Psoas muscle (tissue), 7 donors: ENCODE measurements at regions not wholly inside any gene's neighbourhood (a gene's known extent, or its start where the extent isn't known, plus 50 kb on each side); places are given as distances from the start of the nearest gene placed in this dataset.

Source experiments
- ATAC-seq, 4 donors: fragments of 200-7000 bp; cut with Tn5 transposase; one replicate each; pipeline ENCODE4 v1.9.1; 2020; ENCODE audit warnings: moderate library complexity in 3 of 4, mild to moderate bottlenecking in 2 of 4
- DNase-seq, 2 donors: peaks; one replicate each; pipeline ENCODE4 v3.0.0-alpha.2; 2020
- H3K27ac ChIP-seq: fragments of 200-600 bp; one replicate; pipeline ENCODE4 v1.8.0; 2022
- H3K27me3 ChIP-seq, 3 donors: fragments of 200-600 bp in 1 of 3; one replicate each; pipeline versions ENCODE4 v1.6.1 to v1.8.0; 2013 to 2022; ENCODE audit warnings: low read length in 2 of 3, mild to moderate bottlenecking in 2 of 3, moderate library complexity in 1 of 3; ENCODE audit not compliant: insufficient read depth in 3 of 3
- H3K36me3 ChIP-seq, 2 donors: fragments of 200-600 bp in 1 of 2; one replicate each; pipeline versions ENCODE4 v1.6.1 to v1.8.0; 2013 to 2022; ENCODE audit warnings: low read depth in 1 of 2, mild to moderate bottlenecking in 1 of 2, moderate library complexity in 1 of 2; ENCODE audit not compliant: insufficient read depth in 1 of 2
- H3K4me1 ChIP-seq: fragments of 200-600 bp; one replicate; pipeline ENCODE4 v1.8.0; 2022
- H3K4me3 ChIP-seq: fragments of 200-600 bp; one replicate; pipeline ENCODE4 v1.8.0; 2022; ENCODE audit warnings: mild to moderate bottlenecking
- H3K9me3 ChIP-seq: fragments of 200-600 bp; one replicate; pipeline ENCODE4 v1.8.0; 2022
- WGBS, 3 donors: extraction: QIAGEN DNeasy Blood & Tissue Kit; methylation state at CpG; one replicate each; pipeline versions ENCODE4 v1.1.6 to v1.1.7; 2013; 5-methylcytosine and 5-hydroxymethylcytosine counted together
- intact Hi-C, 2 donors: fragments of 100-400 bp; cut with DNase I; formaldehyde crosslinking; loops; one replicate each; pipeline versions ENCODE4 v1.11.0 to v1.14.2; 2022
- TF ChIP-seq, protein P1 (sequence below): fragments of 200-600 bp; IDR thresholded peaks from one replicate; pipeline ENCODE4 v1.8.0; 2022; ENCODE audit warnings: antibody characterized with exemption
- donor health status: healthy with polysubstance abuse.
- donor health status: DM: no; HTN: no; CAD: no; lungs with moderate emphysema.
- donor health status: Bipolar disorder and iron deficiency.
- donor health status: healthy.
- donor health status: DM: yes; HTN: yes; CAD: no.
- donor health status: DM: no; HTN: no; CAD: no.
- donor health status: DM: yes; HTN: yes; CAD: no.

DNA sequence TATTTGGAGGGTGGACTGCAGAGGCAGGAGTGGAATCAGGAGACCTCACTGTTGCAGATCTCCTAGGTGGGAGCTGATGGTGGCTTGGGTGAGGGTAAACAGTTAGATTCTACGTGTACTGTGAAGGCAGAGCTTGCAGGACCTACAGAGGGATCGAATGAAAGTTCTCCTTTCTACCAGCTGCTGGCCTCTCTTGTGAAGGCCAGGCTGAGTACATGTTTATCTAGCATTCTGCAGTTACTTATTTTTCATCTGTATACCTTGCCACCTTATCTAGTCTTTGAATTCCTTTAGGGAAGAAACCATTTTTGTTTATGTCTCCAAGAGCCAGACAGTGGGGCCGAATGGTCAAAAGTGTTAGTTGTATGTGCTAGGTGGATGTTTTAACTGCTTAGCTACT, 57.6 kb downstream of the PTTG1 start:
- ATAC-seq (no peak), DNase-seq (no peak)
- 80 to 84% (median 83%) methylated on average over 3 of the region's 3 CpGs for WGBS, 3 donors
- Histone ChIP-seq H3K4me1 (no peaks in the 10 kb centered on the region), H3K4me3 (no peak overlapping the region), H3K36me3 (no peaks in the 10 kb centered on the region), H3K27ac (no peak overlapping the region), H3K9me3 (no peaks in the 10 kb centered on the region), H3K27me3 (peaks cover 0 to 2% (median 0%) of the 10 kb centered on the region in 3 donors)
- TF ChIP-seq, protein P1, sequence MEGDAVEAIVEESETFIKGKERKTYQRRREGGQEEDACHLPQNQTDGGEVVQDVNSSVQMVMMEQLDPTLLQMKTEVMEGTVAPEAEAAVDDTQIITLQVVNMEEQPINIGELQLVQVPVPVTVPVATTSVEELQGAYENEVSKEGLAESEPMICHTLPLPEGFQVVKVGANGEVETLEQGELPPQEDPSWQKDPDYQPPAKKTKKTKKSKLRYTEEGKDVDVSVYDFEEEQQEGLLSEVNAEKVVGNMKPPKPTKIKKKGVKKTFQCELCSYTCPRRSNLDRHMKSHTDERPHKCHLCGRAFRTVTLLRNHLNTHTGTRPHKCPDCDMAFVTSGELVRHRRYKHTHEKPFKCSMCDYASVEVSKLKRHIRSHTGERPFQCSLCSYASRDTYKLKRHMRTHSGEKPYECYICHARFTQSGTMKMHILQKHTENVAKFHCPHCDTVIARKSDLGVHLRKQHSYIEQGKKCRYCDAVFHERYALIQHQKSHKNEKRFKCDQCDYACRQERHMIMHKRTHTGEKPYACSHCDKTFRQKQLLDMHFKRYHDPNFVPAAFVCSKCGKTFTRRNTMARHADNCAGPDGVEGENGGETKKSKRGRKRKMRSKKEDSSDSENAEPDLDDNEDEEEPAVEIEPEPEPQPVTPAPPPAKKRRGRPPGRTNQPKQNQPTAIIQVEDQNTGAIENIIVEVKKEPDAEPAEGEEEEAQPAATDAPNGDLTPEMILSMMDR = no peak
- intact Hi-C loops = no loop called here

DNA sequence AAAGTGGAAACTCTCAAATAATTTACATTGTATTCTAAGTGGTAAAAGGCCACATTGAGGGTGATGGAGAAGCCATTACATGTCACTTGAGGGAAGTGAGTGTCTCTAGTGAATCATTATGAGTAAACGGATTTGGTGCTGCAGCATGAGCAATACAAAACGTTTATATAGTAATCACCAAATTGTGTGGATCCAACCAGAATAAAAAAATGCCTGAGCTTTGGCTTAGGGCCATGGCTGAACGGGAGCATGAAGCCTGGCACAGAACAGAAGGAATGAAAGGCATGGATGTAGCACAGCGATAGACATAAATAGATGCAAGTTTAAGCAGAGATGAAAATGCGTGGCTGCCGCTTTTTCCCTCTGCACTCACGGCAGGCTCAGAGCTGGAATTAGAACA, 58.3 kb downstream of the PTTG1 start:
- no peak overlapping the region for H3K27ac ChIP-seq
- TF ChIP-seq, protein P1 = no peak
- ATAC-seq (no peak), DNase-seq (no peak)
- 22 to 32% (median 23%) methylated on average over 7 of the region's 7 CpGs for WGBS, 3 donors
- H3K4me1 ChIP-seq = no peaks in the 10 kb centered on the region
- H3K9me3 ChIP-seq = no peaks in the 10 kb centered on the region
- no peak overlapping the region for H3K4me3 ChIP-seq
- peaks cover 0 to 6% (median 0%) of the 10 kb centered on the region in 3 donors for H3K27me3 ChIP-seq
- no peaks in the 10 kb centered on the region for H3K36me3 ChIP-seq
- intact Hi-C loops = no loop called here

DNA sequence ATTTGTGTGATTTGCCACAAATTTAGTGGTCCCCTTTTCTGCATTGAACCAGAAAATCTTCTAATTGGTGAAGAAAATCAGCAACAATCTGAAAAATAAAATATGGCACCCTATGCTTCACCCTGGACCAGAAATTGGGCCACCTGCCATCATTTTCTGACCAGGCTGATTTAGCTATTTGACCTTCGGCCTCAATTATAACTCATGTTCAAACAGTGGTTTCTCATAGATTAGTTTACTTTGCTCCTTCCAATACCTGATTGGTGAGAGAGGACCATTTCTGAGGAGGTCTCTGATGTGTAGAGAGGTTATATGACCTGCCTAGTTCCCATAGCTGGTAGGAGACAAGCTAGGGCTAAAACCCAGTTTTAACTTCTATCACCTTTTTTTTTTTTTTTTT, 59.0 kb downstream of the PTTG1 start:
- H3K4me3 ChIP-seq = no peak overlapping the region
- intact Hi-C loops = no loop called here
- whole genome bisulfite sequencing, 3 donors = 79 to 91% (median 83%) methylated on average over 1 of the region's 1 CpG
- H3K27ac ChIP-seq = no peak overlapping the region
- no peaks in the 10 kb centered on the region for H3K36me3 ChIP-seq
- H3K4me1 ChIP-seq = no peaks in the 10 kb centered on the region
- no peak for DNase-seq
- ATAC-seq = no peak
- H3K27me3 ChIP-seq = peaks cover 0 to 6% (median 0%) of the 10 kb centered on the region in 3 donors
- TF ChIP-seq, protein P1 = no peak
- no peaks in the 10 kb centered on the region for H3K9me3 ChIP-seq

DNA sequence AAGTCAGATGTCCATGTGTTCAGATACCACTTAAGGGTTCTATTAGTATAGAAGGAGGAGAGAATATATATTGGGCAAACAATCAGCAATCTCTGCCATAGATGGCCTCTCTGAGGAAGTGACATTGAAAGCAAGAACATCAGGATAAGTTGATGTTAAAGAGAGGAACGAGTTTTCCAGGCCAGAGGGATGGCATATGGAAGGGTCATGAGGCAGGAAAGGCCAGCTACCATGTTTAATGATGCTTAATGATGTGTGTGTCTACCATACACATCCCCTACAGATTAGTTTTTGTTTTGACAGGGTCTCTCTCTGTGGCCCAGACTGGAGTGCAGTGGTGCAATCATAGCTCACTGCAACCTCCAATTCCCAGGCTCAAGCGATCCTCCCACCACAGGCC, 63.0 kb downstream of the PTTG1 start:
- ATAC-seq (no peak), DNase-seq (no peak)
- H3K27ac ChIP-seq = no peak overlapping the region
- H3K4me1 ChIP-seq = no peaks in the 10 kb centered on the region
- H3K9me3 ChIP-seq = no peaks in the 10 kb centered on the region
- WGBS, 3 donors = 70 to 84% (median 84%) methylated on average over 2 of the region's 2 CpGs
- intact Hi-C loops = no loop called here
- TF ChIP-seq, protein P1 = no peak
- no peak overlapping the region for H3K4me3 ChIP-seq
- H3K27me3 ChIP-seq = peaks cover 0 to 6% (median 0%) of the 10 kb centered on the region in 3 donors
- no peaks in the 10 kb centered on the region for H3K36me3 ChIP-seq

DNA sequence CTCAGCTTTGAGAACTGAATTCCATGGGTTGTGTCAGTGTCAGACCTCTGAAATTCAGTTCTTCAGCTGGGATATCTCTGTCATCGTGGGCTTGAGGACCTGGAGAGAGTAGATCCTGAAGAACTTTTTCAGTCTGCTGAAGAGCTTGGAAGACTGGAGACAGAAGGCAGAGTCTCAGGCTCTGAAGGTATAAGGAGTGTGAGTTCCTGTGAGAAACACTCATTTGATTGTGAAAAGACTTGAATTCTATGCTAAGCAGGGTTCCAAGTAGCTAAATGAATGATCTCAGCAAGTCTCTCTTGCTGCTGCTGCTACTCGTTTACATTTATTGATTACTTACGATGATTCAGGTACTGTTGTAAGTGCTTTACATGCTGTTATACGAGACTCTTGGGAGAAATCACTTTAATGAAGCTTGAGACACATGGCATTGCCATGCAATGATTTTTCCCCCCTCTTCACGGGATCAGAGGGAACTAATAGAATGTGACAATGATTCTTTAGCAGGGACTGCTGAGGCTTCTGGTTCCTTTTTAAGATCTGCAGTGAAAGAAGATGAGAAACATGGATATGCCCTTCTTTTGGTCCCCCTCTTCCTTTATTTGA, 63.8 kb downstream of the PTTG1 start:
- WGBS, 3 donors = 46 to 50% (median 49%) methylated on average over 5 of the region's 5 CpGs
- peaks cover 0 to 6% (median 0%) of the 10 kb centered on the region in 3 donors for H3K27me3 ChIP-seq
- no peak overlapping the region for H3K4me3 ChIP-seq
- TF ChIP-seq, protein P1 = no peak
- H3K9me3 ChIP-seq = no peaks in the 10 kb centered on the region
- no peak for ATAC-seq
- no peak for DNase-seq
- no peaks in the 10 kb centered on the region for H3K4me1 ChIP-seq
- H3K36me3 ChIP-seq = no peaks in the 10 kb centered on the region
- intact Hi-C loops = no loop called here
- no peak overlapping the region for H3K27ac ChIP-seq
